NCI-H2196 treated with DMSO at 0.1 percent for 48 hours (cell line): ENCODE measurements at regions not wholly inside any gene's neighbourhood (a gene's known extent, or its start where the extent isn't known, plus 50 kb on each side); places are given as distances from the start of the nearest gene placed in this dataset.

Source experiments
- DNase-seq: peaks from one replicate; lab custom pipeline; 2025; ENCODE audit not compliant: unreplicated experiment; lab: John Stamatoyannopoulos, UW

- no peak for DNase-seq
Measured at GRCh38 chrX:45894864-45895645, 650.2 kb downstream of the ZNF674 start.

- DNase-seq: no peak
Measured at GRCh38 chrX:45889471-45889870, 655.8 kb downstream of the ZNF674 start.

GRCh38 chrX:45888518-45888917, 656.7 kb downstream of the ZNF674 start:
- DNase-seq: no peak

GRCh38 chrX:45885931-45886330, 659.3 kb downstream of the ZNF674 start:
- DNase-seq: no peak

GRCh38 chrX:45879512-45879911, 665.7 kb downstream of the ZNF674 start:
- DNase-seq: no peak

- DNase-seq: no peak
Measured at GRCh38 chrX:45876206-45876605, 669.0 kb downstream of the ZNF674 start.

GRCh38 chrX:45873781-45874180, 671.4 kb downstream of the ZNF674 start:
- DNase-seq: no peak

- no peak for DNase-seq
Measured at GRCh38 chrX:45872480-45872879, 671.8 kb upstream of the DIPK2B start.

GRCh38 chrX:45868425-45868824, 667.7 kb upstream of the DIPK2B start:
- DNase-seq: no peak

GRCh38 chrX:45862801-45863200, 662.1 kb upstream of the DIPK2B start:
- no peak for DNase-seq

- no peak for DNase-seq
Measured at GRCh38 chrX:45860450-45860849, 659.8 kb upstream of the DIPK2B start.

- no peak for DNase-seq
Measured at GRCh38 chrX:45859407-45859806, 658.7 kb upstream of the DIPK2B start.

- DNase-seq: no peak
Measured at GRCh38 chrX:45852884-45853283, 652.2 kb upstream of the DIPK2B start.

GRCh38 chrX:45851434-45851991, 650.8 kb upstream of the DIPK2B start:
- DNase-seq: peak; percentile 2

- DNase-seq: no peak
Measured at GRCh38 chrX:45850775-45851433, 650.2 kb upstream of the DIPK2B start.

GRCh38 chrX:45850197-45850774, 649.6 kb upstream of the DIPK2B start:
- DNase-seq: no peak

- peak; percentile 44 for DNase-seq
Measured at GRCh38 chrX:45849261-45849862, 648.7 kb upstream of the DIPK2B start.

- no peak for DNase-seq
Measured at GRCh38 chrX:45847961-45848360, 647.3 kb upstream of the DIPK2B start.

GRCh38 chrX:45846328-45846727, 645.7 kb upstream of the DIPK2B start:
- no peak for DNase-seq

GRCh38 chrX:45845142-45845541, 644.5 kb upstream of the DIPK2B start:
- no peak for DNase-seq

- DNase-seq: no peak
Measured at GRCh38 chrX:45843518-45843917, 642.8 kb upstream of the DIPK2B start.

- DNase-seq: no peak
Measured at GRCh38 chrX:45842926-45843315, 642.2 kb upstream of the DIPK2B start.
